Thyroid gland (tissue), 4 donors: ENCODE measurements at regions not wholly inside any gene's neighbourhood (a gene's known extent, or its start where the extent isn't known, plus 50 kb on each side); places are given as distances from the start of the nearest gene placed in this dataset.

ENCODE experiments used
- CTCF ChIP-seq, 6 experiments: fragments of 200-600 bp in 3 of 6; fragments of 450-650 bp in 3 of 6; sonication (generic) in 3 of 6; IDR thresholded peaks; one replicate each; pipeline ENCODE4 v1.5.1; 2016 to 2019; ENCODE audit warnings: antibody characterized with exemption in 6 of 6, mild to moderate bottlenecking in 2 of 6, inconsistent platforms in 1 of 6, moderate library complexity in 1 of 6
- POLR2A ChIP-seq, 2 donors: fragments of 450-650 bp; IDR thresholded peaks; one replicate each; pipeline ENCODE4 v1.6.1; 2017; ENCODE audit warnings: antibody characterized with exemption in 2 of 2, mild to moderate bottlenecking in 2 of 2, moderate library complexity in 1 of 2

- no peak for TF ChIP-seq CTCF (IDR thresholded peaks at IDR 0.05)
- TF ChIP-seq POLR2A (IDR thresholded peaks at IDR 0.05), result no peak
Measured at GRCh38 chr4:23060776-23061175, 368.0 kb downstream of the GBA3 start.
